Testis (tissue), 2 donors: ENCODE measurements at regions not wholly inside any gene's neighbourhood (a gene's known extent, or its start where the extent isn't known, plus 50 kb on each side); places are given as distances from the start of the nearest gene placed in this dataset.

Experiments
- POLR2A ChIP-seq: fragments of 450-650 bp; IDR thresholded peaks from one replicate; pipeline ENCODE4 v1.6.1; 2017; ENCODE audit warnings: antibody characterized with exemption, mild to moderate bottlenecking, moderate library complexity
- TF ChIP-seq, protein P1 (sequence below), 3 experiments: fragments of 450-650 bp in 2 of 3; fragments of 200-600 bp in 1 of 3; sonication (generic) in 1 of 3; IDR thresholded peaks; one replicate each; pipeline ENCODE4 v1.5.1; 2016 to 2019; ENCODE audit warnings: antibody characterized with exemption in 3 of 3, mild to moderate bottlenecking in 2 of 3, moderate library complexity in 1 of 3

DNA sequence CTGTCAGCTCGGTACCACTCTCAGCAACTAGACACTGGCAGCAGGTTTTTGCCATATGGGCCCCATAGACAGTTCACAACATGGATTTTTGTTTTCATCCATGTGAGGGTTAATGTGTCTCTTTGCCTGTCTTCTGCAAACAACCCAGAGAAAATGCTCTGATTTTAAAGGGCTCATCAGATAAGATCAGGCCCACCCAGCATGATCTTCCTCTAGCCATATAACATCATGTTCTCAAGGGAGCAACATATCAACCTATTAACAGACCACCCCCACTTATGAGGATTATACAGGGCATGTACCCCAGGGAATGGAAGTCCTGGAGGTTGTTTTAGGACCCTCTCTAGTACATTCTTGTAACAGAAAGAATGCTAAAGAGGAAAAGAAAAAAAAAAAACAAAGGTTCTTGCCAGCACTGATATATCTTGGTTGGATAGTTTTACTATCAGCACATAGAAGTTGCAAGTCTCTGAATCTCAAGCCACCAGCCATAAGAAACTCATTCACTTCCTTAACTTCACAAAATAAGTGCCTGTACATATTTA, 1015.1 kb downstream of the TLE4 start:
- TF ChIP-seq, protein P1, sequence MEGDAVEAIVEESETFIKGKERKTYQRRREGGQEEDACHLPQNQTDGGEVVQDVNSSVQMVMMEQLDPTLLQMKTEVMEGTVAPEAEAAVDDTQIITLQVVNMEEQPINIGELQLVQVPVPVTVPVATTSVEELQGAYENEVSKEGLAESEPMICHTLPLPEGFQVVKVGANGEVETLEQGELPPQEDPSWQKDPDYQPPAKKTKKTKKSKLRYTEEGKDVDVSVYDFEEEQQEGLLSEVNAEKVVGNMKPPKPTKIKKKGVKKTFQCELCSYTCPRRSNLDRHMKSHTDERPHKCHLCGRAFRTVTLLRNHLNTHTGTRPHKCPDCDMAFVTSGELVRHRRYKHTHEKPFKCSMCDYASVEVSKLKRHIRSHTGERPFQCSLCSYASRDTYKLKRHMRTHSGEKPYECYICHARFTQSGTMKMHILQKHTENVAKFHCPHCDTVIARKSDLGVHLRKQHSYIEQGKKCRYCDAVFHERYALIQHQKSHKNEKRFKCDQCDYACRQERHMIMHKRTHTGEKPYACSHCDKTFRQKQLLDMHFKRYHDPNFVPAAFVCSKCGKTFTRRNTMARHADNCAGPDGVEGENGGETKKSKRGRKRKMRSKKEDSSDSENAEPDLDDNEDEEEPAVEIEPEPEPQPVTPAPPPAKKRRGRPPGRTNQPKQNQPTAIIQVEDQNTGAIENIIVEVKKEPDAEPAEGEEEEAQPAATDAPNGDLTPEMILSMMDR (IDR thresholded peaks at IDR 0.05): no peak
- no peak for TF ChIP-seq POLR2A
